HepG2 (cell line): ENCODE measurements at regions not wholly inside any gene's neighbourhood (a gene's known extent, or its start where the extent isn't known, plus 50 kb on each side); places are given as distances from the start of the nearest gene placed in this dataset.

Experiments used
- ATAC-seq: fragments of 200-7000 bp; cut with Tn5 transposase; 3 replicates; pipeline ENCODE4 v1.9.1; 2020; ENCODE audit warnings: mild to moderate bottlenecking, moderate library complexity
- BruUV-seq: library from RNA; stranded (reverse); fragments of 400-500 nt; replicated peaks from 2 replicates; lab custom pipeline; 2021; lab: Mats Ljungman, UMichigan
- CTCF ChIA-PET: fragments of 300-600 bp; formaldehyde crosslinking; extraction: SDS; loops from one replicate; lab custom pipeline; 2021; ENCODE audit warnings: low total read pairs, inconsistent platforms, low intra/inter-chr PET ratio; lab: Yijun Ruan, JAX
- POLR2A ChIA-PET: fragments of 350-600 bp; sonication (Branson Sonifier 250); formaldehyde crosslinking; loops from one replicate; lab custom pipeline; 2020; ENCODE audit warnings: antibody characterized with exemption, inconsistent platforms; lab: Yijun Ruan, JAX
- DNase-seq: peaks from one replicate; pipeline ENCODE4 v3.0.0-alpha.2; 2015; ENCODE audit warnings: low spot score
- FAIRE-seq: peaks from 3 replicates; lab custom pipeline; 2011; peaks lifted over from hg19 to GRCh38; lab: Jason Lieb, UNC
- H2AFZ ChIP-seq: one replicate; pipeline ENCODE4 v1.6.1; 2011; ENCODE audit warnings: low read length, inconsistent platforms
- H3K27ac ChIP-seq: fragments of 300-600 bp; 3 replicates; pipeline ENCODE4 v1.8.0; 2011; ENCODE audit warnings: mixed run types, mild to moderate bottlenecking, mixed read lengths, low read length, inconsistent platforms; ENCODE audit not compliant: insufficient read depth; ENCODE audit errors: extremely low read length
- H3K27me3 ChIP-seq, 2 experiments: fragments of 200-600 bp in 1 of 2; 2 replicates in 1 of 2; 3 replicates in 1 of 2; pipeline versions ENCODE4 v1.6.0 to v1.8.0; 2011; ENCODE audit warnings: low read length in 2 of 2, mild to moderate bottlenecking in 2 of 2, moderate library complexity in 2 of 2, inconsistent platforms in 1 of 2; ENCODE audit not compliant: insufficient read depth in 2 of 2, control insufficient read depth in 1 of 2
- H3K36me3 ChIP-seq, 2 experiments: fragments of 200-600 bp in 1 of 2; replicated peaks in 1 of 2; 2 replicates in 1 of 2; 3 replicates in 1 of 2; pipeline versions ENCODE4 v1.5.1 to v1.8.0; 2011; ENCODE audit warnings: low read length in 2 of 2, inconsistent platforms in 1 of 2; ENCODE audit not compliant: insufficient read depth in 2 of 2, control insufficient read depth in 1 of 2
- H3K4me1 ChIP-seq: 2 replicates; pipeline ENCODE4 v1.5.1; 2012; ENCODE audit warnings: low read length, inconsistent platforms; ENCODE audit not compliant: insufficient read depth
- H3K4me2 ChIP-seq: 2 replicates; pipeline ENCODE4 v1.6.0; 2011; ENCODE audit warnings: low read depth, low read length, inconsistent platforms
- H3K4me3 ChIP-seq, 3 experiments: fragments of 200-600 bp in 1 of 3; sonication (generic), shearing (Covaris generic) in 1 of 3; replicated peaks in 1 of 3; 2 replicates each; pipeline ENCODE4 v1.5.1; 2011 to 2016; ENCODE audit warnings: low read length in 3 of 3, inconsistent platforms in 2 of 3, low read depth in 2 of 3, mild to moderate bottlenecking in 2 of 3, control low read depth in 1 of 3, mixed read lengths in 1 of 3; ENCODE audit not compliant: insufficient read depth in 1 of 3
- H3K79me2 ChIP-seq: one replicate; pipeline ENCODE4 v1.6.1; 2011; ENCODE audit warnings: low read length, inconsistent platforms; ENCODE audit not compliant: insufficient read depth
- H3K9ac ChIP-seq: 2 replicates; pipeline ENCODE4 v1.6.0; 2011; ENCODE audit warnings: mild to moderate bottlenecking, low read depth, low read length, inconsistent platforms; ENCODE audit not compliant: insufficient read depth
- H3K9me3 ChIP-seq: 2 replicates; pipeline ENCODE4 v1.5.1; 2012; ENCODE audit warnings: mild to moderate bottlenecking, low read length
- H4K20me1 ChIP-seq: 2 replicates; pipeline ENCODE4 v1.6.0; 2011; ENCODE audit warnings: inconsistent platforms, mild to moderate bottlenecking, low read length, moderate library complexity; ENCODE audit not compliant: insufficient read depth
- AHDC1 ChIP-seq: sonication (generic); formaldehyde crosslinking; IDR thresholded peaks from 2 replicates; pipeline ENCODE4 v1.5.1; 2020; ENCODE audit warnings: mild to moderate bottlenecking, missing genetic modification reagents, borderline replicate concordance
- ARNT ChIP-seq: fragments of 450-650 bp; IDR thresholded peaks from 2 replicates; pipeline ENCODE4 v1.6.1; 2017
- BCLAF1 ChIP-seq: fragments of 450-650 bp; IDR thresholded peaks from 2 replicates; pipeline ENCODE4 v1.6.1; 2017; ENCODE audit warnings: mild to moderate bottlenecking
- ELF4 ChIP-seq: sonication (generic); formaldehyde crosslinking; IDR thresholded peaks from 2 replicates; pipeline ENCODE4 v1.5.0; 2020; ENCODE audit warnings: missing genetic modification reagents, mild to moderate bottlenecking, moderate library complexity, borderline replicate concordance
- EP300 ChIP-seq, 3 experiments: sonication (generic) in 1 of 3; formaldehyde crosslinking in 1 of 3; IDR thresholded peaks; 2 replicates each; pipeline versions ENCODE4 v1.5.1 to v1.6.1; 2011 to 2020; ENCODE audit warnings: low read depth in 2 of 3, low read length in 2 of 3, borderline replicate concordance in 1 of 3, improper control_type of control experiment in 1 of 3, mild to moderate bottlenecking in 1 of 3, missing genetic modification reagents in 1 of 3, moderate library complexity in 1 of 3
- FOXM1 ChIP-seq: sonication (generic); formaldehyde crosslinking; IDR thresholded peaks from 2 replicates; pipeline ENCODE4 v1.5.0; 2020; ENCODE audit warnings: missing genetic modification reagents
- MYNN ChIP-seq: sonication (generic); formaldehyde crosslinking; IDR thresholded peaks from 2 replicates; pipeline ENCODE4 v1.4.0; 2020; ENCODE audit warnings: mild to moderate bottlenecking, low read depth, missing genetic modification reagents
- ZBTB21 ChIP-seq: sonication (generic); formaldehyde crosslinking; IDR thresholded peaks from 2 replicates; pipeline ENCODE4 v1.4.0; 2020; ENCODE audit warnings: missing genetic modification reagents
- ZC3H13 ChIP-seq: sonication (generic); formaldehyde crosslinking; IDR thresholded peaks from 2 replicates; pipeline ENCODE4 v1.8.1; 2023; ENCODE audit warnings: mild to moderate bottlenecking, missing genetic modification reagents, moderate library complexity
- ZFP41 ChIP-seq: sonication (generic); formaldehyde crosslinking; IDR thresholded peaks from 2 replicates; pipeline ENCODE4 v1.4.0; 2020; ENCODE audit warnings: mild to moderate bottlenecking, missing genetic modification reagents, borderline replicate concordance
- ZMAT3 ChIP-seq: sonication (generic); formaldehyde crosslinking; conservative IDR thresholded peaks from 2 replicates; pipeline ENCODE4 v1.7.0; 2021; ENCODE audit warnings: missing genetic modification reagents
- ZNF138 ChIP-seq: sonication (generic); formaldehyde crosslinking; IDR thresholded peaks from 2 replicates; pipeline ENCODE4 v1.5.0; 2020; ENCODE audit warnings: mild to moderate bottlenecking, low read depth, missing genetic modification reagents
- ZNF639 ChIP-seq: conservative IDR thresholded peaks from 2 replicates; pipeline ENCODE4 v1.6.1; 2018; ENCODE audit warnings: missing genetic modification reagents
- ZSCAN22 ChIP-seq: sonication (generic); formaldehyde crosslinking; IDR thresholded peaks from 2 replicates; pipeline ENCODE4 v1.4.0; 2020; ENCODE audit warnings: mild to moderate bottlenecking, missing genetic modification reagents
- ZSCAN9 ChIP-seq: IDR thresholded peaks from 2 replicates; pipeline ENCODE4 v1.6.1; 2016; ENCODE audit warnings: borderline replicate concordance
- WGBS: methylation state at CpG from one replicate; pipeline ENCODE4 v1.1.6; 2017; ENCODE audit warnings: low lambda C conversion rate; 5-methylcytosine and 5-hydroxymethylcytosine counted together
- in situ Hi-C: cut with HindIII; loops from 2 replicates; pipeline ENCODE4 v1.10.0; 2017; ENCODE audit warnings: low pct_unique_long_range_greater_than_20kb; ENCODE audit not compliant: extremely low pct_ligation_motif_present
- intact Hi-C: fragments of 100-400 bp; cut with micrococcal nuclease; formaldehyde crosslinking; loops from one replicate; pipeline ENCODE4 v1.10.0; 2022; ENCODE audit not compliant: unreplicated experiment

- TF ChIP-seq ZFP41 (CRISPR knock-in tag) (no peak), ZNF639 (CRISPR knock-in tag) (no peak), ZSCAN22 (CRISPR knock-in tag) (no peak), ZC3H13 (CRISPR knock-in tag) (no peak), MYNN (CRISPR knock-in tag) (no peak)
These were observed 551.9 kb upstream of the KIRREL3 start (continued) for GRCh38 chr11:127552446-127552845.

- intact Hi-C loops, result no loop called here
- H3K79me2 ChIP-seq, result no peaks in the 10 kb centered on the region
- 3% methylated on average over 3 of the region's 3 CpGs for WGBS
- POLR2A ChIA-PET, result no interaction called here
- ATAC-seq (no peak), FAIRE-seq (no peak), DNase-seq (no peak)
- CTCF ChIA-PET, result no interaction called here
- no TSS peak for BruUV-seq
- H3K4me1 ChIP-seq, result no peaks in the 10 kb centered on the region
- in situ Hi-C loops, result no loop called here
- no peak overlapping the region for H3K4me2 ChIP-seq
- H4K20me1 ChIP-seq, result no peaks in the 10 kb centered on the region
- H3K9me3 ChIP-seq, result peaks cover 77% of the 10 kb centered on the region
- H3K27me3 ChIP-seq, result no peaks in the 10 kb centered on the region
- H3K4me3 ChIP-seq, result no peak overlapping the region
- no peaks in the 10 kb centered on the region for H3K36me3 ChIP-seq
- H3K9ac ChIP-seq, result no peak overlapping the region
- H2AFZ ChIP-seq, result no peak overlapping the region
- no peak overlapping the region for H3K27ac ChIP-seq
- TF ChIP-seq EP300 (IDR thresholded peaks at IDR 0.05; ENCODE audit: low read depth in 2 of 2, low read length in 2 of 2), result no peak
- no peak for TF ChIP-seq EP300 (CRISPR knock-in tag; IDR thresholded peaks at IDR 0.05; ENCODE audit: borderline replicate concordance)
- no peak for TF ChIP-seq BCLAF1
- no peak for TF ChIP-seq ZSCAN9 (CRISPR knock-in tag)
- TF ChIP-seq ZBTB21, result no peak
- no peak for TF ChIP-seq ZNF138 (CRISPR knock-in tag)
- no peak for TF ChIP-seq ZMAT3
- no peak for TF ChIP-seq FOXM1 (CRISPR knock-in tag)
- TF ChIP-seq AHDC1 (CRISPR knock-in tag), result no peak
- no peak for TF ChIP-seq ELF4
- no peak for TF ChIP-seq ARNT
These were observed 530.6 kb upstream of the KIRREL3 start for GRCh38 chr11:127531167-127531566.
